ENCODE measurements at regions not wholly inside any gene's neighbourhood (a gene's known extent, or its start where the extent isn't known, plus 50 kb on each side); places are given as distances from the start of the nearest gene placed in this dataset.
A peak's percentile ranks its signal among the peaks of the same experiment; 100 is the strongest.

GRCh38 chr5:124180875-124181461 lies 565.5 kb downstream of the ZNF608 start:
- Histone ChIP-seq H3K27me3 (replicated peaks in 2 of 5; ENCODE audit: control insufficient read depth in 4 of 5, insufficient read depth in 5 of 5, low read length in 4 of 5) (no peaks in the 10 kb centered on the region), H3K4me3 (ENCODE audit: control insufficient read depth in 1 of 7, extremely low read depth in 1 of 7, insufficient read depth in 4 of 7, low read depth in 2 of 7, low read length in 6 of 7) (no peak overlapping the region), H3K4me1 (ENCODE audit: control extremely low read depth in 1 of 4, control insufficient read depth in 4 of 4, insufficient read depth in 4 of 4, low read length in 3 of 4) (no peaks in the 10 kb centered on the region), H3K27ac (ENCODE audit: insufficient read depth in 1 of 2, low read depth in 1 of 2, low read length in 2 of 2, poor library complexity in 1 of 2, severe bottlenecking in 2 of 2) (no peak overlapping the region), H3K36me3 (ENCODE audit: control insufficient read depth in 4 of 4, insufficient read depth in 4 of 4, low read length in 3 of 4) (no peaks in the 10 kb centered on the region), H3K9me3 (ENCODE audit: control extremely low read depth in 1 of 5, control insufficient read depth in 4 of 5, insufficient read depth in 2 of 5, low read depth in 1 of 5, low read length in 4 of 5) (peaks cover 0 to 3% (median 0%) of the 10 kb centered on the region in 5 experiments)
- no peak for DNase-seq
- ChIA-PET POLR2A (no interaction called here), CTCF (no interaction called here)
- no CpG with 5 or more reads among the region's 2 CpGs for WGBS (ENCODE audit: insufficient coverage)

- ChIA-PET CTCF (no interaction called here), POLR2A (no interaction called here)
- Histone ChIP-seq H3K4me3 (ENCODE audit: control insufficient read depth in 1 of 7, extremely low read depth in 1 of 7, insufficient read depth in 4 of 7, low read depth in 2 of 7, low read length in 6 of 7) (no peak overlapping the region), H3K36me3 (ENCODE audit: control insufficient read depth in 4 of 4, insufficient read depth in 4 of 4, low read length in 3 of 4) (no peaks in the 10 kb centered on the region), H3K4me1 (ENCODE audit: control extremely low read depth in 1 of 4, control insufficient read depth in 4 of 4, insufficient read depth in 4 of 4, low read length in 3 of 4) (no peaks in the 10 kb centered on the region), H3K27ac (ENCODE audit: insufficient read depth in 1 of 2, low read depth in 1 of 2, low read length in 2 of 2, poor library complexity in 1 of 2, severe bottlenecking in 2 of 2) (no peak overlapping the region), H3K27me3 (replicated peaks in 2 of 5; ENCODE audit: control insufficient read depth in 4 of 5, insufficient read depth in 5 of 5, low read length in 4 of 5) (no peaks in the 10 kb centered on the region), H3K9me3 (ENCODE audit: control extremely low read depth in 1 of 5, control insufficient read depth in 4 of 5, insufficient read depth in 2 of 5, low read depth in 1 of 5, low read length in 4 of 5) (peaks cover 0 to 3% (median 0%) of the 10 kb centered on the region in 5 experiments)
- 96% methylated on average over 4 of the region's 4 CpGs for WGBS (ENCODE audit: insufficient coverage)
- no peak for DNase-seq
These were observed 566.1 kb downstream of the ZNF608 start for GRCh38 chr5:124180299-124180874.

GRCh38 chr5:124179819-124180218 lies 566.6 kb downstream of the ZNF608 start:
- H3K36me3 ChIP-seq (ENCODE audit: control insufficient read depth in 4 of 4, insufficient read depth in 4 of 4, low read length in 3 of 4): no peaks in the 10 kb centered on the region
- CTCF ChIA-PET: no interaction called here
- WGBS (ENCODE audit: insufficient coverage): no CpG with 5 or more reads among the region's 1 CpG
- H3K4me3 ChIP-seq (ENCODE audit: control insufficient read depth in 1 of 7, extremely low read depth in 1 of 7, insufficient read depth in 4 of 7, low read depth in 2 of 7, low read length in 6 of 7): no peak overlapping the region
- H3K4me1 ChIP-seq (ENCODE audit: control extremely low read depth in 1 of 4, control insufficient read depth in 4 of 4, insufficient read depth in 4 of 4, low read length in 3 of 4): no peaks in the 10 kb centered on the region
- H3K27ac ChIP-seq (ENCODE audit: insufficient read depth in 1 of 2, low read depth in 1 of 2, low read length in 2 of 2, poor library complexity in 1 of 2, severe bottlenecking in 2 of 2): no peak overlapping the region
- H3K27me3 ChIP-seq (replicated peaks in 2 of 5; ENCODE audit: control insufficient read depth in 4 of 5, insufficient read depth in 5 of 5, low read length in 4 of 5): no peaks in the 10 kb centered on the region
- POLR2A ChIA-PET: no interaction called here
- no peak for DNase-seq
- H3K9me3 ChIP-seq (ENCODE audit: control extremely low read depth in 1 of 5, control insufficient read depth in 4 of 5, insufficient read depth in 2 of 5, low read depth in 1 of 5, low read length in 4 of 5): peaks cover 0 to 3% (median 0%) of the 10 kb centered on the region in 5 experiments

- Histone ChIP-seq H3K4me1 (ENCODE audit: control extremely low read depth in 1 of 4, control insufficient read depth in 4 of 4, insufficient read depth in 4 of 4, low read length in 3 of 4) (no peaks in the 10 kb centered on the region), H3K27ac (ENCODE audit: insufficient read depth in 1 of 2, low read depth in 1 of 2, low read length in 2 of 2, poor library complexity in 1 of 2, severe bottlenecking in 2 of 2) (no peak overlapping the region), H3K4me3 (ENCODE audit: control insufficient read depth in 1 of 7, extremely low read depth in 1 of 7, insufficient read depth in 4 of 7, low read depth in 2 of 7, low read length in 6 of 7) (no peak overlapping the region), H3K36me3 (ENCODE audit: control insufficient read depth in 4 of 4, insufficient read depth in 4 of 4, low read length in 3 of 4) (no peaks in the 10 kb centered on the region), H3K27me3 (replicated peaks in 2 of 5; ENCODE audit: control insufficient read depth in 4 of 5, insufficient read depth in 5 of 5, low read length in 4 of 5) (no peaks in the 10 kb centered on the region), H3K9me3 (ENCODE audit: control extremely low read depth in 1 of 5, control insufficient read depth in 4 of 5, insufficient read depth in 2 of 5, low read depth in 1 of 5, low read length in 4 of 5) (peaks cover 0 to 6% (median 0%) of the 10 kb centered on the region in 5 experiments)
- DNase-seq: no peak
- ChIA-PET CTCF (no interaction called here), POLR2A (no interaction called here)
These were observed 568.4 kb downstream of the ZNF608 start for GRCh38 chr5:124178050-124178449.

- ChIA-PET POLR2A (interaction anchor here (0.6 kb wide), 1 partner anchor 1142 kb away, joined by 3 read pairs; no protein-coding TSS in a partner anchor), CTCF (no interaction called here)
- Histone ChIP-seq H3K27ac (ENCODE audit: insufficient read depth in 1 of 2, low read depth in 1 of 2, low read length in 2 of 2, poor library complexity in 1 of 2, severe bottlenecking in 2 of 2) (no peak overlapping the region), H3K9me3 (ENCODE audit: control extremely low read depth in 1 of 5, control insufficient read depth in 4 of 5, insufficient read depth in 2 of 5, low read depth in 1 of 5, low read length in 4 of 5) (peaks cover 0 to 18% (median 0%) of the 10 kb centered on the region in 5 experiments), H3K4me3 (ENCODE audit: control insufficient read depth in 1 of 7, extremely low read depth in 1 of 7, insufficient read depth in 4 of 7, low read depth in 2 of 7, low read length in 6 of 7) (no peak overlapping the region), H3K36me3 (ENCODE audit: control insufficient read depth in 4 of 4, insufficient read depth in 4 of 4, low read length in 3 of 4) (no peaks in the 10 kb centered on the region), H3K4me1 (ENCODE audit: control extremely low read depth in 1 of 4, control insufficient read depth in 4 of 4, insufficient read depth in 4 of 4, low read length in 3 of 4) (no peaks in the 10 kb centered on the region), H3K27me3 (replicated peaks in 2 of 5; ENCODE audit: control insufficient read depth in 4 of 5, insufficient read depth in 5 of 5, low read length in 4 of 5) (no peaks in the 10 kb centered on the region)
- DNase-seq: peak in 1 of 3 donors; percentile 13
These were observed 569.7 kb downstream of the ZNF608 start for GRCh38 chr5:124176692-124177091.

GRCh38 chr5:124173386-124173785 lies 573.1 kb downstream of the ZNF608 start:
- Histone ChIP-seq H3K4me3 (ENCODE audit: control insufficient read depth in 1 of 7, extremely low read depth in 1 of 7, insufficient read depth in 4 of 7, low read depth in 2 of 7, low read length in 6 of 7) (no peak overlapping the region), H3K4me1 (ENCODE audit: control extremely low read depth in 1 of 4, control insufficient read depth in 4 of 4, insufficient read depth in 4 of 4, low read length in 3 of 4) (no peaks in the 10 kb centered on the region), H3K27me3 (replicated peaks in 2 of 5; ENCODE audit: control insufficient read depth in 4 of 5, insufficient read depth in 5 of 5, low read length in 4 of 5) (no peaks in the 10 kb centered on the region), H3K36me3 (ENCODE audit: control insufficient read depth in 4 of 4, insufficient read depth in 4 of 4, low read length in 3 of 4) (no peaks in the 10 kb centered on the region), H3K27ac (ENCODE audit: insufficient read depth in 1 of 2, low read depth in 1 of 2, low read length in 2 of 2, poor library complexity in 1 of 2, severe bottlenecking in 2 of 2) (no peak overlapping the region), H3K9me3 (ENCODE audit: control extremely low read depth in 1 of 5, control insufficient read depth in 4 of 5, insufficient read depth in 2 of 5, low read depth in 1 of 5, low read length in 4 of 5) (peaks cover 0 to 23% (median 0%) of the 10 kb centered on the region in 5 experiments)
- DNase-seq: no peak
- ChIA-PET CTCF (no interaction called here), POLR2A (no interaction called here)
- WGBS (ENCODE audit: insufficient coverage): no CpG with 5 or more reads among the region's 1 CpG

- CTCF ChIA-PET: no interaction called here
- H3K36me3 ChIP-seq (ENCODE audit: control insufficient read depth in 4 of 4, insufficient read depth in 4 of 4, low read length in 3 of 4): no peaks in the 10 kb centered on the region
- no peaks in the 10 kb centered on the region for H3K27me3 ChIP-seq (replicated peaks in 2 of 5; ENCODE audit: control insufficient read depth in 4 of 5, insufficient read depth in 5 of 5, low read length in 4 of 5)
- H3K9me3 ChIP-seq (ENCODE audit: control extremely low read depth in 1 of 5, control insufficient read depth in 4 of 5, insufficient read depth in 2 of 5, low read depth in 1 of 5, low read length in 4 of 5): peaks cover 0 to 20% (median 0%) of the 10 kb centered on the region in 5 experiments
- DNase-seq: peak in 2 of 3 donors; percentile 10 to 31
- no peak overlapping the region for H3K27ac ChIP-seq (ENCODE audit: insufficient read depth in 1 of 2, low read depth in 1 of 2, low read length in 2 of 2, poor library complexity in 1 of 2, severe bottlenecking in 2 of 2)
- POLR2A ChIA-PET: no interaction called here
- H3K4me3 ChIP-seq (ENCODE audit: control insufficient read depth in 1 of 7, extremely low read depth in 1 of 7, insufficient read depth in 4 of 7, low read depth in 2 of 7, low read length in 6 of 7): no peak overlapping the region
- 100% methylated on average over 1 of the region's 1 CpG for WGBS (ENCODE audit: insufficient coverage)
- no peaks in the 10 kb centered on the region for H3K4me1 ChIP-seq (ENCODE audit: control extremely low read depth in 1 of 4, control insufficient read depth in 4 of 4, insufficient read depth in 4 of 4, low read length in 3 of 4)
These were observed 573.9 kb downstream of the ZNF608 start for GRCh38 chr5:124172389-124173003.

All from common myeloid progenitor, CD34-positive (primary cell).